BLaER1 (cell line): ENCODE measurements at regions not wholly inside any gene's neighbourhood (a gene's known extent, or its start where the extent isn't known, plus 50 kb on each side); places are given as distances from the start of the nearest gene placed in this dataset.
"Not testable (repeated sequence)": the region's sequence is repeated elsewhere in the genome, so short reads cannot be mapped to it uniquely, and the experiment has no call there.

Source experiments
- H3K27ac ChIP-seq: shearing (Covaris generic); formaldehyde crosslinking; 2 replicates; pipeline ENCODE4 v1.8.1; 2022
- H3K27me3 ChIP-seq: shearing (Covaris generic); formaldehyde crosslinking; 2 replicates; pipeline ENCODE4 v1.8.1; 2022
- H3K36me3 ChIP-seq: shearing (Covaris generic); formaldehyde crosslinking; 2 replicates; pipeline ENCODE4 v1.8.1; 2022
- H3K4me1 ChIP-seq: shearing (Covaris generic); formaldehyde crosslinking; 2 replicates; pipeline ENCODE4 v1.8.1; 2022
- H3K4me2 ChIP-seq: shearing (Covaris generic); formaldehyde crosslinking; 2 replicates; pipeline ENCODE4 v1.8.1; 2022
- H3K4me3 ChIP-seq: shearing (Covaris generic); formaldehyde crosslinking; 2 replicates; pipeline ENCODE4 v1.8.1; 2022
- H3K9ac ChIP-seq: shearing (Covaris generic); formaldehyde crosslinking; 2 replicates; pipeline ENCODE4 v1.8.1; 2022
- H3K9me3 ChIP-seq: shearing (Covaris generic); formaldehyde crosslinking; 2 replicates; pipeline ENCODE4 v1.8.1; 2022
- H4K20me1 ChIP-seq: shearing (Covaris generic); formaldehyde crosslinking; 2 replicates; pipeline ENCODE4 v1.8.1; 2022
- Cebpa-rat ChIP-seq: shearing (Covaris generic); IDR thresholded peaks from 2 replicates; pipeline ENCODE4 v1.8.1; 2022

- Histone ChIP-seq H3K36me3 (no peaks in the 10 kb centered on the region), H3K9me3 (no peaks in the 10 kb centered on the region), H3K9ac (no peak overlapping the region), H3K27me3 (no peaks in the 10 kb centered on the region), H3K4me3 (no peak overlapping the region), H3K27ac (no peak overlapping the region), H3K4me1 (0 out of 2 replicates have a peak, but pooled peaks cover 5% of the 10 kb centered on the region), H4K20me1 (no peaks in the 10 kb centered on the region), H3K4me2 (peak overlapping the region; percentile 43)
- TF ChIP-seq Cebpa-rat: no peak
Measured at GRCh38 chr12:85424581-85425348, 144.7 kb downstream of the ALX1 start.

- H4K20me1 ChIP-seq: no peaks in the 10 kb centered on the region
- no peak overlapping the region for H3K4me3 ChIP-seq
- H3K27ac ChIP-seq: no peak overlapping the region
- H3K27me3 ChIP-seq: no peaks in the 10 kb centered on the region
- no peak overlapping the region for H3K9ac ChIP-seq
- H3K4me1 ChIP-seq: 0 out of 2 replicates have a peak, but pooled peaks cover 5% of the 10 kb centered on the region
- TF ChIP-seq Cebpa-rat: no peak
- no peaks in the 10 kb centered on the region for H3K36me3 ChIP-seq
- no peak overlapping the region for H3K4me2 ChIP-seq
- no peaks in the 10 kb centered on the region for H3K9me3 ChIP-seq
Measured at GRCh38 chr12:85425349-85425612, 145.3 kb downstream of the ALX1 start.

- H3K9me3 ChIP-seq: no peaks in the 10 kb centered on the region
- H3K27me3 ChIP-seq: no peaks in the 10 kb centered on the region
- no peak overlapping the region for H3K4me3 ChIP-seq
- H3K36me3 ChIP-seq: no peaks in the 10 kb centered on the region
- H4K20me1 ChIP-seq: no peaks in the 10 kb centered on the region
- H3K4me2 ChIP-seq: no peak overlapping the region
- H3K4me1 ChIP-seq: 0 out of 2 replicates have a peak, but pooled peaks cover 5% of the 10 kb centered on the region
- no peak overlapping the region for H3K9ac ChIP-seq
- no peak for TF ChIP-seq Cebpa-rat
- no peak overlapping the region for H3K27ac ChIP-seq
Measured at GRCh38 chr12:85425926-85426325, 145.9 kb downstream of the ALX1 start.

- H3K36me3 ChIP-seq, H3K27me3 ChIP-seq, H3K9ac ChIP-seq, H3K4me3 ChIP-seq, H3K9me3 ChIP-seq, H3K4me2 ChIP-seq, H3K27ac ChIP-seq, H3K4me1 ChIP-seq, H4K20me1 ChIP-seq: not testable (repeated sequence)
Measured at GRCh38 chr12:85433148-85433547, 153.1 kb downstream of the ALX1 start.

- Histone ChIP-seq H3K9ac (no peak overlapping the region), H4K20me1 (no peaks in the 10 kb centered on the region), H3K9me3 (no peaks in the 10 kb centered on the region; the same call in 1 of the 2 replicates), H3K36me3 (no peaks in the 10 kb centered on the region), H3K4me1 (no peaks in the 10 kb centered on the region), H3K27me3 (no peaks in the 10 kb centered on the region), H3K27ac (no peak overlapping the region), H3K4me3 (no peak overlapping the region), H3K4me2 (no peak overlapping the region)
- TF ChIP-seq Cebpa-rat: no peak
Measured at GRCh38 chr12:85440271-85440670, 160.3 kb downstream of the ALX1 start.

- Histone ChIP-seq H3K27me3 (no peaks in the 10 kb centered on the region), H3K4me2 (no peak overlapping the region), H3K4me1 (no peaks in the 10 kb centered on the region), H3K36me3 (no peaks in the 10 kb centered on the region), H3K9me3 (no peaks in the 10 kb centered on the region; the same call in 1 of the 2 replicates), H3K4me3 (no peak overlapping the region), H4K20me1 (no peaks in the 10 kb centered on the region), H3K27ac (no peak overlapping the region), H3K9ac (no peak overlapping the region)
- TF ChIP-seq Cebpa-rat: no peak
Measured at GRCh38 chr12:85441025-85441424, 161.0 kb downstream of the ALX1 start.

- no peak for TF ChIP-seq Cebpa-rat
Measured at GRCh38 chr12:85441741-85442140, 161.7 kb downstream of the ALX1 start.

GRCh38 chr12:85445060-85445938 lies 165.3 kb downstream of the ALX1 start:
- Histone ChIP-seq H3K4me3 (no peak overlapping the region), H3K27ac (no peak overlapping the region), H3K9me3 (no peaks in the 10 kb centered on the region), H3K9ac (no peak overlapping the region), H3K4me1 (no peaks in the 10 kb centered on the region), H3K27me3 (no peaks in the 10 kb centered on the region), H3K4me2 (no peak overlapping the region), H4K20me1 (no peaks in the 10 kb centered on the region), H3K36me3 (no peaks in the 10 kb centered on the region)
- no peak for TF ChIP-seq Cebpa-rat

More at GRCh38 chr12:85441741-85442140, 161.7 kb downstream of the ALX1 start:
- no peaks in the 10 kb centered on the region for H3K36me3 ChIP-seq
- H3K27ac ChIP-seq: no peak overlapping the region
- no peak overlapping the region for H3K9ac ChIP-seq
- no peak overlapping the region for H3K4me2 ChIP-seq
- no peaks in the 10 kb centered on the region for H4K20me1 ChIP-seq
- H3K9me3 ChIP-seq: no peaks in the 10 kb centered on the region; the same call in 1 of the 2 replicates
- no peaks in the 10 kb centered on the region for H3K27me3 ChIP-seq
- H3K4me1 ChIP-seq: no peaks in the 10 kb centered on the region
- H3K4me3 ChIP-seq: no peak overlapping the region

- TF ChIP-seq Cebpa-rat: no peak
- no peak overlapping the region for H3K4me3 ChIP-seq
- H3K4me1 ChIP-seq: no peaks in the 10 kb centered on the region
- no peaks in the 10 kb centered on the region for H4K20me1 ChIP-seq
- H3K9me3 ChIP-seq: no peaks in the 10 kb centered on the region
- no peak overlapping the region for H3K9ac ChIP-seq
- no peaks in the 10 kb centered on the region for H3K27me3 ChIP-seq
- no peak overlapping the region for H3K4me2 ChIP-seq
- H3K27ac ChIP-seq: no peak overlapping the region
- H3K36me3 ChIP-seq: no peaks in the 10 kb centered on the region
Measured at GRCh38 chr12:85448031-85448430, 168.0 kb downstream of the ALX1 start.

- H3K4me2 ChIP-seq: no peak overlapping the region
- H3K36me3 ChIP-seq: no peaks in the 10 kb centered on the region
- H3K4me1 ChIP-seq: no peaks in the 10 kb centered on the region
- H3K27me3 ChIP-seq: no peaks in the 10 kb centered on the region
- no peak overlapping the region for H3K9ac ChIP-seq
- H3K9me3 ChIP-seq: no peaks in the 10 kb centered on the region
- no peak overlapping the region for H3K4me3 ChIP-seq
- no peak overlapping the region for H3K27ac ChIP-seq
- H4K20me1 ChIP-seq: no peaks in the 10 kb centered on the region
- no peak for TF ChIP-seq Cebpa-rat
Measured at GRCh38 chr12:85448548-85449139, 168.6 kb downstream of the ALX1 start.
